K562 (cell line): ENCODE measurements at regions not wholly inside any gene's neighbourhood (a gene's known extent, or its start where the extent isn't known, plus 50 kb on each side); places are given as distances from the start of the nearest gene placed in this dataset.

Experiments used
- ATAC-seq: fragments of 200-7000 bp; cut with Tn5 transposase; 3 replicates; pipeline ENCODE4 v1.9.1; 2020; ENCODE audit warnings: moderate library complexity
- BruUV-seq: library from RNA; stranded (reverse); fragments of 400-500 nt; replicated peaks from 2 replicates; lab custom pipeline; 2021; lab: Mats Ljungman, UMichigan
- CTCF ChIA-PET: fragments of 300-600 bp; formaldehyde crosslinking; extraction: SDS; loops from one replicate; lab custom pipeline; 2021; ENCODE audit warnings: low intra/inter-chr PET ratio; lab: Yijun Ruan, JAX
- POLR2A ChIA-PET: fragments of 300-600, 350-650 bp; sonication (Branson Sonifier 250); formaldehyde crosslinking; extraction: SDS; loops from one replicate; lab custom pipeline; 2021; ENCODE audit warnings: antibody characterized with exemption, inconsistent platforms; lab: Yijun Ruan, JAX
- DNase-seq, 4 experiments: peaks; one replicate each; pipeline versions ENCODE4 v3.0.0 to v3.0.0-alpha.2; 2011 to 2018; ENCODE audit warnings: low spot score in 3 of 4, mixed read lengths in 3 of 4; ENCODE audit errors: extremely low read depth in 1 of 4
- FAIRE-seq: peaks from 2 replicates; lab custom pipeline; 2011; peaks lifted over from hg19 to GRCh38; lab: Jason Lieb, UNC
- H2AFZ ChIP-seq: 2 replicates; pipeline ENCODE4 v1.6.0; 2011; ENCODE audit warnings: low read depth, low read length, control low read depth, inconsistent platforms
- H3K27ac ChIP-seq: fragments of 200-600 bp; 3 replicates; pipeline ENCODE4 v1.8.0; 2011; ENCODE audit warnings: low read depth, mild to moderate bottlenecking, control low read depth, inconsistent platforms, low read length, moderate library complexity, mixed read lengths; ENCODE audit errors: extremely low read depth
- H3K27me3 ChIP-seq, 2 experiments: fragments of 300-600 bp in 1 of 2; 2 replicates in 1 of 2; 3 replicates in 1 of 2; pipeline versions ENCODE4 v1.6.0 to v1.8.0; 2011; ENCODE audit warnings: inconsistent platforms in 2 of 2, low read length in 2 of 2, mild to moderate bottlenecking in 1 of 2, mixed read lengths in 1 of 2, moderate library complexity in 1 of 2; ENCODE audit not compliant: control insufficient read depth in 2 of 2, insufficient read depth in 2 of 2
- H3K36me3 ChIP-seq: fragments of 300-600 bp; 3 replicates; pipeline ENCODE4 v1.8.0; 2011; ENCODE audit warnings: mild to moderate bottlenecking, low read length, inconsistent platforms; ENCODE audit not compliant: control insufficient read depth, insufficient read depth
- H3K4me1 ChIP-seq, 2 experiments: fragments of 200-600 bp in 1 of 2; replicated peaks in 1 of 2; 2 replicates in 1 of 2; 3 replicates in 1 of 2; pipeline versions ENCODE4 v1.5.1 to v1.8.0; 2011; ENCODE audit warnings: inconsistent platforms in 2 of 2, low read length in 2 of 2, mild to moderate bottlenecking in 1 of 2, mixed read lengths in 1 of 2, moderate library complexity in 1 of 2; ENCODE audit not compliant: control insufficient read depth in 2 of 2, insufficient read depth in 2 of 2
- H3K4me2 ChIP-seq: 2 replicates; pipeline ENCODE4 v1.6.1; 2011; ENCODE audit warnings: low read length, control low read depth, inconsistent platforms, mixed read lengths; ENCODE audit not compliant: insufficient read depth
- H3K4me3 ChIP-seq: fragments of 200-600 bp; sonication (generic), shearing (Covaris generic); 2 replicates; pipeline ENCODE4 v1.5.1; 2016; ENCODE audit warnings: control low read depth, inconsistent platforms
- H3K79me2 ChIP-seq: fragments of 200-600 bp; 3 replicates; pipeline ENCODE4 v1.8.0; 2011; ENCODE audit warnings: low read length, inconsistent platforms; ENCODE audit not compliant: control insufficient read depth, insufficient read depth
- H3K9ac ChIP-seq, 2 experiments: 2 replicates each; pipeline versions ENCODE4 v1.6.0 to v1.6.1; 2011; ENCODE audit warnings: low read depth in 2 of 2, low read length in 2 of 2, control low read depth in 1 of 2, inconsistent platforms in 1 of 2, mild to moderate bottlenecking in 1 of 2, mixed read lengths in 1 of 2; ENCODE audit not compliant: insufficient read depth in 1 of 2
- H3K9me1 ChIP-seq: one replicate; pipeline ENCODE4 v1.6.0; 2011; ENCODE audit warnings: inconsistent platforms, mild to moderate bottlenecking, low read length, moderate library complexity; ENCODE audit not compliant: control insufficient read depth, insufficient read depth
- H3K9me3 ChIP-seq: replicated peaks from 2 replicates; pipeline ENCODE4 v1.5.1; 2011; ENCODE audit warnings: low read depth, low read length, inconsistent platforms; ENCODE audit not compliant: control insufficient read depth, insufficient read depth
- H4K20me1 ChIP-seq: replicated peaks from 2 replicates; pipeline ENCODE4 v1.6.1; 2011; ENCODE audit warnings: low read length, inconsistent platforms, mixed read lengths; ENCODE audit not compliant: control insufficient read depth, insufficient read depth
- HMG20A ChIP-seq: fragments of 450-650 bp; formaldehyde crosslinking; conservative IDR thresholded peaks from 2 replicates; pipeline ENCODE4 v1.4.0; 2020; ENCODE audit warnings: mild to moderate bottlenecking, mixed read lengths
- POLR2AphosphoS2 ChIP-seq: IDR thresholded peaks from 2 replicates; pipeline ENCODE4 v1.6.1; 2012; ENCODE audit warnings: low read length, improper control_type of control experiment
- PYGO2 ChIP-seq: fragments of 450-650 bp; IDR thresholded peaks from 2 replicates; pipeline ENCODE4 v1.6.1; 2016; ENCODE audit warnings: mild to moderate bottlenecking, missing genetic modification characterization, moderate library complexity, missing compliant biosample characterization
- SIX5 ChIP-seq, 2 experiments: IDR thresholded peaks; 2 replicates each; pipeline ENCODE4 v1.6.1; 2011; ENCODE audit warnings: low read length in 2 of 2, borderline replicate concordance in 1 of 2, low read depth in 1 of 2, mild to moderate bottlenecking in 1 of 2, moderate library complexity in 1 of 2; ENCODE audit not compliant: insufficient read depth in 1 of 2
- ZNF511 ChIP-seq: sonication (generic); formaldehyde crosslinking; IDR thresholded peaks from 2 replicates; pipeline ENCODE4 v1.8.0; 2022; ENCODE audit warnings: mild to moderate bottlenecking, missing genetic modification reagents
- ZNF668 ChIP-seq: fragments of 250-450 bp; sonication (Bioruptor Pico); IDR thresholded peaks from 2 replicates; pipeline ENCODE4 v1.8.0; 2022; ENCODE audit warnings: mild to moderate bottlenecking, inconsistent platforms
- WGBS: fragments of 100-300 bp; shearing (Covaris generic); methylation state at CpG from one replicate; pipeline ENCODE4 v1.1.6; 2016; ENCODE audit warnings: low coverage, mixed read lengths; ENCODE audit not compliant: insufficient coverage; ENCODE audit errors: missing lambda C conversion rate; 5-methylcytosine and 5-hydroxymethylcytosine counted together
- in situ Hi-C: fragments of 300-500 bp; cut with MboI; formaldehyde crosslinking; loops from 4 replicates; pipeline ENCODE4 v1.15.0; 2018; ENCODE audit warnings: inconsistent platforms, mixed read lengths
- intact Hi-C: fragments of 100-400 bp; cut with micrococcal nuclease; formaldehyde crosslinking; loops from 2 replicates; pipeline ENCODE4 v1.14.2; 2022
- TF ChIP-seq, protein P1 (sequence below): fragments of 250-450 bp; sonication (Bioruptor Pico); IDR thresholded peaks from 2 replicates; pipeline ENCODE4 v1.8.0; 2022; ENCODE audit warnings: inconsistent platforms, mild to moderate bottlenecking, moderate library complexity, borderline replicate concordance
- TF ChIP-seq, protein P2 (sequence below): fragments of 150-350 bp; conservative IDR thresholded peaks from 2 replicates; pipeline ENCODE4 v1.6.1; 2014; ENCODE audit warnings: low read length

GRCh38 chr9:7300484-7300883 lies 499.1 kb downstream of the DMAC1 start:
- Histone ChIP-seq H3K4me3 (no peak overlapping the region), H3K27me3 (no peaks in the 10 kb centered on the region), H3K4me1 (no peaks in the 10 kb centered on the region), H3K36me3 (no peaks in the 10 kb centered on the region), H3K9ac (no peak overlapping the region), H3K9me3 (no peaks in the 10 kb centered on the region), H3K79me2 (no peaks in the 10 kb centered on the region), H2AFZ (no peak overlapping the region), H3K9me1 (no peaks in the 10 kb centered on the region), H4K20me1 (no peaks in the 10 kb centered on the region), H3K4me2 (no peak overlapping the region), H3K27ac (no peak overlapping the region)
- no TSS peak for BruUV-seq
- in situ Hi-C loops (no loop called here), intact Hi-C loops (no loop called here)
- TF ChIP-seq ZNF668 (CRISPR knock-in tag) (no peak), SIX5 (IDR thresholded peaks at IDR 0.05; ENCODE audit: borderline replicate concordance in 1 of 2, insufficient read depth in 1 of 2, low read depth in 1 of 2, low read length in 2 of 2) (no peak), PYGO2 (no peak)
- TF ChIP-seq, protein P1, sequence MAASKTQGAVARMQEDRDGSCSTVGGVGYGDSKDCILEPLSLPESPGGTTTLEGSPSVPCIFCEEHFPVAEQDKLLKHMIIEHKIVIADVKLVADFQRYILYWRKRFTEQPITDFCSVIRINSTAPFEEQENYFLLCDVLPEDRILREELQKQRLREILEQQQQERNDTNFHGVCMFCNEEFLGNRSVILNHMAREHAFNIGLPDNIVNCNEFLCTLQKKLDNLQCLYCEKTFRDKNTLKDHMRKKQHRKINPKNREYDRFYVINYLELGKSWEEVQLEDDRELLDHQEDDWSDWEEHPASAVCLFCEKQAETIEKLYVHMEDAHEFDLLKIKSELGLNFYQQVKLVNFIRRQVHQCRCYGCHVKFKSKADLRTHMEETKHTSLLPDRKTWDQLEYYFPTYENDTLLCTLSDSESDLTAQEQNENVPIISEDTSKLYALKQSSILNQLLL (CRISPR knock-in tag): no peak
- DNase-seq (no peak), ATAC-seq (no peak), FAIRE-seq (no peak)
- WGBS: 0% methylated on average over 3 of the region's 3 CpGs
- CTCF ChIA-PET: no interaction called here
- POLR2A ChIA-PET: no interaction called here

GRCh38 chr9:7298123-7298522 lies 501.5 kb downstream of the DMAC1 start:
- POLR2A ChIA-PET: interaction anchor here (0.7 kb wide), 1 partner anchor 70 kb away, joined by 3 read pairs; no protein-coding TSS in a partner anchor
- intact Hi-C loops: no loop called here

More at GRCh38 chr9:7298123-7298522, 501.5 kb downstream of the DMAC1 start:
- Histone ChIP-seq H3K79me2 (no peaks in the 10 kb centered on the region), H3K9me3 (no peaks in the 10 kb centered on the region), H3K36me3 (no peaks in the 10 kb centered on the region), H3K4me2 (no peak overlapping the region), H4K20me1 (no peaks in the 10 kb centered on the region), H3K9ac (no peak overlapping the region), H3K9me1 (no peaks in the 10 kb centered on the region), H3K27me3 (no peaks in the 10 kb centered on the region), H3K4me1 (no peaks in the 10 kb centered on the region), H3K27ac (no peak overlapping the region), H2AFZ (no peak overlapping the region), H3K4me3 (no peak overlapping the region)
- FAIRE-seq (no peak), ATAC-seq (no peak), DNase-seq (no peak)
- in situ Hi-C loops: no loop called here
- no TSS peak for BruUV-seq
- WGBS: 0% methylated on average over 3 of the region's 3 CpGs
- CTCF ChIA-PET: no interaction called here
- TF ChIP-seq, protein P2, sequence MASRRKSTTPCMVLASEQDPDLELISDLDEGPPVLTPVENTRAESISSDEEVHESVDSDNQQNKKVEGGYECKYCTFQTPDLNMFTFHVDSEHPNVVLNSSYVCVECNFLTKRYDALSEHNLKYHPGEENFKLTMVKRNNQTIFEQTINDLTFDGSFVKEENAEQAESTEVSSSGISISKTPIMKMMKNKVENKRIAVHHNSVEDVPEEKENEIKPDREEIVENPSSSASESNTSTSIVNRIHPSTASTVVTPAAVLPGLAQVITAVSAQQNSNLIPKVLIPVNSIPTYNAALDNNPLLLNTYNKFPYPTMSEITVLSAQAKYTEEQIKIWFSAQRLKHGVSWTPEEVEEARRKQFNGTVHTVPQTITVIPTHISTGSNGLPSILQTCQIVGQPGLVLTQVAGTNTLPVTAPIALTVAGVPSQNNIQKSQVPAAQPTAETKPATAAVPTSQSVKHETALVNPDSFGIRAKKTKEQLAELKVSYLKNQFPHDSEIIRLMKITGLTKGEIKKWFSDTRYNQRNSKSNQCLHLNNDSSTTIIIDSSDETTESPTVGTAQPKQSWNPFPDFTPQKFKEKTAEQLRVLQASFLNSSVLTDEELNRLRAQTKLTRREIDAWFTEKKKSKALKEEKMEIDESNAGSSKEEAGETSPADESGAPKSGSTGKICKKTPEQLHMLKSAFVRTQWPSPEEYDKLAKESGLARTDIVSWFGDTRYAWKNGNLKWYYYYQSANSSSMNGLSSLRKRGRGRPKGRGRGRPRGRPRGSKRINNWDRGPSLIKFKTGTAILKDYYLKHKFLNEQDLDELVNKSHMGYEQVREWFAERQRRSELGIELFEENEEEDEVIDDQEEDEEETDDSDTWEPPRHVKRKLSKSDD: no peak
- no peak for TF ChIP-seq ZNF511 (CRISPR knock-in tag)
- no peak for TF ChIP-seq HMG20A (CRISPR knock-in tag)
- no peak for TF ChIP-seq POLR2AphosphoS2
